PC-9 (cell line): ENCODE measurements at regions not wholly inside any gene's neighbourhood (a gene's known extent, or its start where the extent isn't known, plus 50 kb on each side); places are given as distances from the start of the nearest gene placed in this dataset.

Experiments
- BruUV-seq: library from RNA; stranded (reverse); fragments of 400-500 nt; replicated peaks from 2 replicates; lab custom pipeline; 2021; lab: Mats Ljungman, UMichigan
- CTCF ChIA-PET: fragments of 300-600 bp; sonication (Branson Sonifier 250); formaldehyde crosslinking; loops from one replicate; lab custom pipeline; 2022; ENCODE audit warnings: antibody characterized with exemption; lab: Charles Lee
- POLR2A ChIA-PET: fragments of 300-600 bp; sonication (Branson Sonifier 250); formaldehyde crosslinking; loops from one replicate; lab custom pipeline; 2022; ENCODE audit warnings: antibody characterized with exemption; ENCODE audit not compliant: unreplicated experiment; lab: Charles Lee
- DNase-seq, 2 experiments: peaks; one replicate each; pipeline versions ENCODE4 v3.0.0 to v3.0.0-alpha.2; 2015 to 2022; ENCODE audit warnings: mixed read lengths in 1 of 2
- H2AFZ ChIP-seq: fragments of 200-600 bp; sonication (generic); 2 replicates; pipeline ENCODE4 v1.8.1; 2017; ENCODE audit warnings: antibody characterized with exemption
- H3F3A ChIP-seq: fragments of 200-600 bp; sonication (generic); 2 replicates; pipeline ENCODE4 v1.8.1; 2017; ENCODE audit warnings: antibody characterized with exemption, mild to moderate bottlenecking, low read depth; ENCODE audit not compliant: insufficient read depth
- H3K27ac ChIP-seq: fragments of 200-600 bp; sonication (generic); 2 replicates; pipeline ENCODE4 v1.6.1; 2016; ENCODE audit warnings: mixed run types
- H3K27me3 ChIP-seq: fragments of 200-600 bp; sonication (generic); 2 replicates; pipeline ENCODE4 v1.6.1; 2016; ENCODE audit warnings: low read depth, mixed run types; ENCODE audit not compliant: insufficient read depth
- H3K36me3 ChIP-seq: fragments of 200-600 bp; sonication (generic); 2 replicates; pipeline ENCODE4 v1.6.1; 2016; ENCODE audit warnings: low read depth, mixed run types
- H3K4me1 ChIP-seq: fragments of 200-600 bp; sonication (generic); replicated peaks from 2 replicates; pipeline ENCODE4 v1.6.1; 2016; ENCODE audit warnings: mixed run types; ENCODE audit not compliant: insufficient read depth
- H3K4me2 ChIP-seq: fragments of 200-600 bp; sonication (generic); 2 replicates; pipeline ENCODE4 v1.6.1; 2017; ENCODE audit warnings: mixed run types
- H3K4me3 ChIP-seq: fragments of 200-600 bp; sonication (generic); 2 replicates; pipeline ENCODE4 v1.6.1; 2016; ENCODE audit warnings: mixed run types
- H3K79me2 ChIP-seq: fragments of 200-600 bp; sonication (generic); 2 replicates; pipeline ENCODE4 v1.6.1; 2017; ENCODE audit warnings: low read depth, mixed run types
- H3K9me2 ChIP-seq: fragments of 200-600 bp; sonication (generic); 2 replicates; pipeline ENCODE4 v1.8.1; 2017; ENCODE audit warnings: mild to moderate bottlenecking; ENCODE audit not compliant: insufficient read depth
- H3K9me3 ChIP-seq: fragments of 200-600 bp; sonication (generic); 2 replicates; pipeline ENCODE4 v1.8.1; 2016; ENCODE audit warnings: low read depth; ENCODE audit not compliant: insufficient read depth
- H4K20me1 ChIP-seq: fragments of 200-600 bp; sonication (generic); 2 replicates; pipeline ENCODE4 v1.8.1; 2017; ENCODE audit not compliant: insufficient read depth
- CTCF ChIP-seq: fragments of 200-600 bp; sonication (generic); conservative IDR thresholded peaks from 2 replicates; pipeline ENCODE4 v1.6.1; 2017; ENCODE audit warnings: mixed run types, antibody characterized with exemption, mild to moderate bottlenecking, moderate library complexity
- EZH2 ChIP-seq: fragments of 200-600 bp; sonication (generic); IDR thresholded peaks from 2 replicates; pipeline ENCODE4 v1.8.0; 2017; ENCODE audit warnings: antibody characterized with exemption, low read depth
- intact Hi-C: fragments of 100-400 bp; cut with micrococcal nuclease; formaldehyde crosslinking; loops from one replicate; pipeline ENCODE4 v1.10.0; 2022; ENCODE audit not compliant: unreplicated experiment

GRCh38 chr4:81966676-81967075 is 407.1 kb downstream of the HNRNPD start:
- no peak overlapping the region for H3K4me3 ChIP-seq
- no peaks in the 10 kb centered on the region for H3K79me2 ChIP-seq
- H3K9me3 ChIP-seq, result no peaks in the 10 kb centered on the region
- TF ChIP-seq CTCF (no peak), EZH2 (no peak)
- no peaks in the 10 kb centered on the region for H3K36me3 ChIP-seq
- no peaks in the 10 kb centered on the region for H3F3A ChIP-seq
- no peak overlapping the region for H3K4me2 ChIP-seq
- BruUV-seq, result no TSS peak
- no peaks in the 10 kb centered on the region for H4K20me1 ChIP-seq
- POLR2A ChIA-PET, result no interaction called here
- no peak overlapping the region for H3K27ac ChIP-seq
- H3K9me2 ChIP-seq, result no peaks in the 10 kb centered on the region
- H2AFZ ChIP-seq, result no peak overlapping the region
- no peak for DNase-seq
- H3K27me3 ChIP-seq, result no peaks in the 10 kb centered on the region
- CTCF ChIA-PET, result no interaction called here
- intact Hi-C loops, result no loop called here
- H3K4me1 ChIP-seq, result no peaks in the 10 kb centered on the region

GRCh38 chr4:81965911-81966310 is 407.9 kb downstream of the HNRNPD start:
- no peaks in the 10 kb centered on the region for H3F3A ChIP-seq
- H3K9me2 ChIP-seq, result no peaks in the 10 kb centered on the region
- no peaks in the 10 kb centered on the region for H3K79me2 ChIP-seq
- ChIA-PET POLR2A (no interaction called here), CTCF (no interaction called here)
- no peaks in the 10 kb centered on the region for H4K20me1 ChIP-seq
- no peaks in the 10 kb centered on the region for H3K36me3 ChIP-seq
- H3K4me1 ChIP-seq, result no peaks in the 10 kb centered on the region
- no peak for TF ChIP-seq CTCF
- TF ChIP-seq EZH2, result no peak
- no peak overlapping the region for H2AFZ ChIP-seq
- H3K27ac ChIP-seq, result no peak overlapping the region
- H3K4me3 ChIP-seq, result no peak overlapping the region
- no TSS peak for BruUV-seq
- DNase-seq, result no peak
- no peaks in the 10 kb centered on the region for H3K9me3 ChIP-seq
- intact Hi-C loops, result no loop called here
- no peaks in the 10 kb centered on the region for H3K27me3 ChIP-seq
- no peak overlapping the region for H3K4me2 ChIP-seq

DNA sequence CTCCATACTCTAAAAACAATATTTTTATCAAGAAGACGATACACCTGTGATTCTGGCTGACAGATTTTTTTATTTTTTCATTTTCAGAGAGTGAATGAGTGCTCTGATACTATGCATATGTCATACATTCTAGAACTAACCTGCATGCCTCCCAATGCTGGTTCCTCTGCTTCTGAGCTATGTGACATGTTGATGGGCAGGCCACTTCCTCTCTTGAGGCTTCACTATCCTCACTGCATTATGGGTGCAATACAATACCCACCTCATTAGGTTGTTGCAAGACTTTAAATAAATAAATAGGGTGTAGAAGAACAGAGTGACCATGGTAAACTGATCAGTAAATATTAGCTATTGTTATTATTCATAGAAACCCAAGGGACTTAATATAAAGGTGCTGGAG is 408.3 kb downstream of the HNRNPD start:
- no TSS peak for BruUV-seq
- DNase-seq, result no peak
- H2AFZ ChIP-seq, result no peak overlapping the region
- H3K4me2 ChIP-seq, result no peak overlapping the region
- H3F3A ChIP-seq, result no peaks in the 10 kb centered on the region
- no peak overlapping the region for H3K4me3 ChIP-seq
- no peaks in the 10 kb centered on the region for H3K4me1 ChIP-seq
- intact Hi-C loops, result no loop called here
- H3K9me3 ChIP-seq, result no peaks in the 10 kb centered on the region
- no peak for TF ChIP-seq EZH2
- no peak for TF ChIP-seq CTCF
- no peaks in the 10 kb centered on the region for H3K79me2 ChIP-seq
- no peak overlapping the region for H3K27ac ChIP-seq
- no peaks in the 10 kb centered on the region for H4K20me1 ChIP-seq
- no peaks in the 10 kb centered on the region for H3K9me2 ChIP-seq
- ChIA-PET POLR2A (no interaction called here), CTCF (no interaction called here)
- H3K27me3 ChIP-seq, result no peaks in the 10 kb centered on the region
- H3K36me3 ChIP-seq, result no peaks in the 10 kb centered on the region
